Activated CD4-positive, alpha-beta memory T cell treated with anti-CD3 and anti-CD28 coated beads, Interleukin-2, amount 10 ng/mL, durations not matched to agents 7 days and 5 days (primary cell): ENCODE measurements at regions not wholly inside any gene's neighbourhood (a gene's known extent, or its start where the extent isn't known, plus 50 kb on each side); places are given as distances from the start of the nearest gene placed in this dataset.

Source experiments
- CTCF ChIA-PET: fragments of 350-600 bp; sonication (Branson Sonifier 250); formaldehyde crosslinking; loops from one replicate; lab custom pipeline; 2021; ENCODE audit warnings: antibody characterized with exemption, inconsistent platforms; lab: Charles Lee
- POLR2A ChIA-PET: fragments of 350-600 bp; sonication (Branson Sonifier 250); formaldehyde crosslinking; loops from one replicate; lab custom pipeline; 2021; ENCODE audit warnings: antibody characterized with exemption; lab: Charles Lee
- DNase-seq: peaks from one replicate; pipeline ENCODE4 v3.0.0-alpha.2; 2020
- H3K27ac Mint-ChIP-seq: one replicate; pipeline ENCODE4 v1.8.0; 2021; ENCODE audit warnings: mild to moderate bottlenecking, mixed read lengths
- H3K27me3 Mint-ChIP-seq: one replicate; pipeline ENCODE4 v1.8.0; 2021; ENCODE audit warnings: mixed read lengths
- H3K36me3 Mint-ChIP-seq: one replicate; pipeline ENCODE4 v1.8.0; 2021; ENCODE audit warnings: low read depth, mixed read lengths
- H3K4me1 Mint-ChIP-seq: one replicate; pipeline ENCODE4 v1.8.0; 2021; ENCODE audit warnings: mixed read lengths
- H3K4me3 Mint-ChIP-seq: one replicate; pipeline ENCODE4 v1.8.0; 2021; ENCODE audit warnings: mild to moderate bottlenecking, mixed read lengths
- H3K9me3 Mint-ChIP-seq: one replicate; pipeline ENCODE4 v1.8.0; 2021; ENCODE audit warnings: mixed read lengths

DNA sequence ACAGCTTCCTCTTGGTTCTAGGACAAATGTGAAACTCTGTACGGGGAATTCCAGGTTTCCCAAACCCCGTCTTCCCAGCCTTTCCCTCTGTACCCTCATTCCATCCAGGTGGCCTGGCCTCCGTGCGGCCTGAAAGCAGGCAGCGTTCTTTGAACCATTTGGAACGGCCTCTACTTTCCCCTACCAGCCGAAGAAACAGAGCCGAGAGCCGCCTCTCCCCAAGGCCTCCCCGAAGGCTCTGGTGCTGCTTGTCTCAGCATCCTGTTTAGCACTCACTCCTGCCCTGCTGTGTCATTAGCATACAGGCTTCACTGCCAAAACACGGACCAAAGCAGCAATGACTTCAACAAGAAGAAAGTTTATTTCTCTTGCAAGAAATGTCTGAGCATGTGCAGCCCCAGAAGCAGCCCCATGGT lies 137.7 kb downstream of the HSD17B3 start:
- H3K36me3 Mint-ChIP-seq: no peaks in the 10 kb centered on the region
- CTCF ChIA-PET: no interaction called here
- H3K4me3 Mint-ChIP-seq: no peak overlapping the region

GRCh38 chr9:96163712-96164111 lies 138.3 kb downstream of the HSD17B3 start:
- ChIA-PET POLR2A (interaction anchor here (1.6 kb wide), 1 partner anchor 14 kb away, joined by 5 read pairs; no protein-coding TSS in a partner anchor), CTCF (interaction anchor here (0.8 kb wide), 1 partner anchor 54 kb away, joined by 3 read pairs; no protein-coding TSS in a partner anchor)
- Mint-ChIP-seq H3K4me3 (no peak overlapping the region), H3K9me3 (no peaks in the 10 kb centered on the region), H3K4me1 (peaks cover 8% of the 10 kb centered on the region), H3K27me3 (peaks cover 17% of the 10 kb centered on the region), H3K36me3 (no peaks in the 10 kb centered on the region), H3K27ac (no peak overlapping the region)
- no peak for DNase-seq

More for the DNA sequence above, 137.7 kb downstream of the HSD17B3 start:
- peaks cover 2% of the 10 kb centered on the region for H3K4me1 Mint-ChIP-seq
- no peak for DNase-seq
- POLR2A ChIA-PET: no interaction called here
- H3K27me3 Mint-ChIP-seq: peaks cover 16% of the 10 kb centered on the region
- no peaks in the 10 kb centered on the region for H3K9me3 Mint-ChIP-seq
- no peak overlapping the region for H3K27ac Mint-ChIP-seq

DNA sequence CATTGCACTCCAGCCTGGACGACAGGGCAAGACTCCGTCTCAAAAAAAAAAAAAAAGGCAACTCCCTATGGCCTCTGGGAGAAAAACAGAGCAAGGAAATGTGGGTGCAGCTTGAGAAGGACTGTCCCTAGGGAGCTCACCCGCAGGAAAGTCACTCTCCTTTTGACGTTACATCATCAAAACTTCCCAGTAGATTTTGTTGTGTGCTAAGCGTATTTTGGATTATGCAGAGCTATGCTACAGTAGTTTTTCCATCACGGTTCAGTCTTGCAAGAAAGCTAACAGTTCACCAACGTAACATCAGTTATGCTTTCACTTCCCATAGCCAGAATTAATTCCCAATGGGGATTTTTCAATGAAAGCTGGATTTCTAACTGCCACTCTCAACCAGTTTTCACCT lies 138.8 kb downstream of the HSD17B3 start:
- no peak for DNase-seq
- H3K9me3 Mint-ChIP-seq: no peaks in the 10 kb centered on the region
- H3K27ac Mint-ChIP-seq: no peak overlapping the region
- peaks cover 11% of the 10 kb centered on the region for H3K4me1 Mint-ChIP-seq
- no peaks in the 10 kb centered on the region for H3K36me3 Mint-ChIP-seq
- CTCF ChIA-PET: interaction anchor here (0.8 kb wide), 1 partner anchor 54 kb away, joined by 3 read pairs; no protein-coding TSS in a partner anchor
- POLR2A ChIA-PET: interaction anchor here (1.6 kb wide), 1 partner anchor 13 kb away, joined by 5 read pairs; no protein-coding TSS in a partner anchor
- H3K27me3 Mint-ChIP-seq: peaks cover 16% of the 10 kb centered on the region
- H3K4me3 Mint-ChIP-seq: no peak overlapping the region

DNA sequence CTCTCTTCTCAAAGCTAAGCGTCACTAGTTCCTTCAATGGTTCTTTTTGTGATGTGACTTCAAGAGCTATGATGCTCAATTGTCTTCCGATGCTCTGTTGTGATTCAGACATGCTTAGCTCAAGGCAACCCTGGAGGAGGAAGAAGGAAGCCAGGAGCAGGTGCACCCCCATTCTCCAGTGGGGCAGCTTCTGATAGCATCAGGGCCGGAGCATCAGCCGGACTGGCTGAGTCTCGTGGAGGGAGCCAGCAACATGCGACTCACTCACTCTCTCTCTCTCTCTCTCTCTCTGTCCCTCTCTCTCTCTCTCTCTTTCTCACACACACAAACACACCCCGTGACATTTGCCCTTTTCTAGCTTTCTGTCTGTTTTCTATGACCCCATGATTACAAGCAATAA lies 140.2 kb downstream of the HSD17B3 start:
- H3K4me1 Mint-ChIP-seq: peaks cover 18% of the 10 kb centered on the region
- POLR2A ChIA-PET: no interaction called here
- no peak overlapping the region for H3K4me3 Mint-ChIP-seq
- no peak for DNase-seq
- peaks cover 20% of the 10 kb centered on the region for H3K27me3 Mint-ChIP-seq
- CTCF ChIA-PET: no interaction called here
- no peak overlapping the region for H3K27ac Mint-ChIP-seq
- no peaks in the 10 kb centered on the region for H3K9me3 Mint-ChIP-seq
- H3K36me3 Mint-ChIP-seq: no peaks in the 10 kb centered on the region

GRCh38 chr9:96160866-96161265 lies 141.1 kb downstream of the HSD17B3 start:
- CTCF ChIA-PET: no interaction called here
- DNase-seq: no peak

DNA sequence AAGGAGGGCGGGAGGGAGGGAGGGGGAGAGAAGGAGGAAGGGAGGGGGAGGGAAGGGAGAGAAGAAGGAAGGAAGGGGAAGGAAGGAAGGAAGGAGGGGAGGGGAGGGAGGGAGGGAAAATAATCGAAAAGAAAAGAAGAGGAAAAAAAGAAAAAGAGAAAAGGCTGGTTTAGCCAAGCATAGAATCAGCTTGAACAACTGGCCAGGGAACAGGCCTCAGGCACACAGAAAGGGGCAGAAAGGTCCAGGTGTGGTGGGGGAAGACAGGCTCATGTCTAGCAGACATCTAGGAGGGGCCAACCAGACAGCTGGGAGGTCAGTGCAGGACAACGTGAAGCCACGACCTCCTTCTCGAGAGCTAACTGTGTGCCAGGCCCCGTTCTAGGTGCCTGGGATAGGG lies 141.8 kb downstream of the HSD17B3 start:
- Mint-ChIP-seq H3K4me1 (peaks cover 23% of the 10 kb centered on the region), H3K4me3 (no peak overlapping the region), H3K36me3 (no peaks in the 10 kb centered on the region), H3K27me3 (peaks cover 20% of the 10 kb centered on the region), H3K9me3 (no peaks in the 10 kb centered on the region), H3K27ac (no peak overlapping the region)
- no peak for DNase-seq
- POLR2A ChIA-PET: interaction anchor here (1.8 kb wide), 1 partner anchor 10 kb away, joined by 5 read pairs; no protein-coding TSS in a partner anchor
- CTCF ChIA-PET: interaction anchor here (1.9 kb wide), 1 partner anchor 10 kb away, joined by 7 read pairs; no protein-coding TSS in a partner anchor

More at GRCh38 chr9:96160866-96161265, 141.1 kb downstream of the HSD17B3 start:
- H3K9me3 Mint-ChIP-seq: no peaks in the 10 kb centered on the region
- no peak overlapping the region for H3K27ac Mint-ChIP-seq
- peaks cover 20% of the 10 kb centered on the region for H3K27me3 Mint-ChIP-seq
- POLR2A ChIA-PET: no interaction called here
- H3K36me3 Mint-ChIP-seq: no peaks in the 10 kb centered on the region
- H3K4me1 Mint-ChIP-seq: peaks cover 23% of the 10 kb centered on the region
- no peak overlapping the region for H3K4me3 Mint-ChIP-seq

- no peak overlapping the region for H3K27ac Mint-ChIP-seq
- no peak for DNase-seq
- CTCF ChIA-PET: interaction anchor here (1.9 kb wide), 1 partner anchor 10 kb away, joined by 7 read pairs; no protein-coding TSS in a partner anchor
- H3K27me3 Mint-ChIP-seq: peaks cover 20% of the 10 kb centered on the region
- peaks cover 23% of the 10 kb centered on the region for H3K4me1 Mint-ChIP-seq
- no peaks in the 10 kb centered on the region for H3K36me3 Mint-ChIP-seq
- POLR2A ChIA-PET: interaction anchor here (1.0 to 1.8 kb wide), 2 partner anchors 9 to 284 kb away, joined by 3 to 5 read pairs; partner anchors contain the start of gene ERCC6L2
- H3K9me3 Mint-ChIP-seq: no peaks in the 10 kb centered on the region
- H3K4me3 Mint-ChIP-seq: no peak overlapping the region
These were observed 142.4 kb downstream of the HSD17B3 start for GRCh38 chr9:96159596-96159995.

DNA sequence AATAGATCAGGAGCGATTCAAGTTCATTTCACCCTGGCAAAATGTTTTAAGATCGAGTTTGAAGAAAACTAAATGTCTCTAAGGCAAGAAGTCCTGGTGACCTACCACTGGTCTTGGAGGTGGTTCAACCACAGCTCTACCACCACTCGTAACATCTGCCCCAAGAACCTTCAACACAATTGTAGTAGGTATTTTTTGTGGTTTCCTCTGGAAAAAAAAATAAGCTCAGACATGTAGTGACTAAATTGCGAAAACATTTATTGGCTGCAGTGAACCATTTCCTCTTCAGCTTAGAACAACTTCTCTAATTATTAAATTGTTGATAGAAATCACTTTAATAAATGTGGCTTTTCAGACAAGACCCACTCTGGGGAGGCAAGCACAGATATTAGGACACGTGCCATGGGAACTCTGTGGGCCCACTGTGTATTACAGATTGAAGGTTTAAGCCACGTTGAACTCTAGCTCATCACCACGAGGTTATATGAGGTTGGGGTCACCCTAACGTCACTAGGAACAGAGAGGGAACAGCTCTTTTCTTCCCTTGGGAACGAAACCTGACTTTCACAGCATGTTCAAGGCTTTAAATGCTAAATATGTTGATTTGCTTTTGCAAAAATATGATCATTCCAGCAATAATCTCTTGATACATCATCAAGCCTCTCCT lies 142.9 kb downstream of the HSD17B3 start:
- ChIA-PET POLR2A (interaction anchor here (1.0 to 1.8 kb wide), 2 partner anchors 8 to 284 kb away, joined by 3 to 5 read pairs; partner anchors contain the start of gene ERCC6L2), CTCF (interaction anchor here (1.9 kb wide), 1 partner anchor 9 kb away, joined by 7 read pairs; no protein-coding TSS in a partner anchor)
- H3K9me3 Mint-ChIP-seq: no peaks in the 10 kb centered on the region
- H3K27ac Mint-ChIP-seq: no peak overlapping the region
- no peak overlapping the region for H3K4me3 Mint-ChIP-seq
- peaks cover 23% of the 10 kb centered on the region for H3K4me1 Mint-ChIP-seq
- H3K36me3 Mint-ChIP-seq: no peaks in the 10 kb centered on the region
- peaks cover 20% of the 10 kb centered on the region for H3K27me3 Mint-ChIP-seq
- no peak for DNase-seq

GRCh38 chr9:96158147-96158546 lies 143.8 kb downstream of the HSD17B3 start:
- no peaks in the 10 kb centered on the region for H3K9me3 Mint-ChIP-seq
- no peak overlapping the region for H3K4me3 Mint-ChIP-seq
- ChIA-PET POLR2A (no interaction called here), CTCF (interaction anchor here (1.9 kb wide), 1 partner anchor 8 kb away, joined by 7 read pairs; no protein-coding TSS in a partner anchor)
- peaks cover 23% of the 10 kb centered on the region for H3K4me1 Mint-ChIP-seq
- no peaks in the 10 kb centered on the region for H3K36me3 Mint-ChIP-seq
- peaks cover 18% of the 10 kb centered on the region for H3K27me3 Mint-ChIP-seq
- no peak for DNase-seq
- no peak overlapping the region for H3K27ac Mint-ChIP-seq

DNA sequence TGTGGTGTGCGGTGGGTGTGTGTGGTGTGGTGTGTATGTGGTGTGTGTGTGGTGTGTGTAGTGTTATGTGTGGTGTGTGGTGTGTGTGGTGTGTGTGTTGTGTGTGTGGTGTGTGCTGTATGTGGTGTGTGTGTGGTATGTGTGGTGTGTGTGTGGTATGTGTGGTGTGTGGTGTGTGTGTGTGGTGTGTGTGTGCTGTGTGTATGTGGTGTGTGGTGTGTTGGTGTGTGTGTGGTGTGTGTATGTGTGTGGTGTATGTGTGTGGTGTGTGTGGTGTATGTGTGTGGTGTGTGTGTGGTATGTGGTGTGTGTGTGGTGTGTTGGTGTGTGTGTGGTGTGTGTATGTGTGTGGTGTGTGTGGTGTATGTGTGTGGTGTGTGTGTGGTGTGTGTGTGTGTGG lies 144.3 kb downstream of the HSD17B3 start:
- CTCF ChIA-PET: no interaction called here
- DNase-seq: no peak
- POLR2A ChIA-PET: no interaction called here
- Mint-ChIP-seq H3K9me3 (no peaks in the 10 kb centered on the region), H3K27ac (no peak overlapping the region), H3K4me3 (no peak overlapping the region), H3K36me3 (no peaks in the 10 kb centered on the region), H3K4me1 (peaks cover 23% of the 10 kb centered on the region), H3K27me3 (peaks cover 18% of the 10 kb centered on the region)

- H3K4me1 Mint-ChIP-seq: peaks cover 26% of the 10 kb centered on the region
- no peak for DNase-seq
- no peak overlapping the region for H3K27ac Mint-ChIP-seq
- POLR2A ChIA-PET: interaction anchor here (0.7 kb wide), 1 partner anchor 18 kb away, joined by 3 read pairs; no protein-coding TSS in a partner anchor
- peaks cover 11% of the 10 kb centered on the region for H3K27me3 Mint-ChIP-seq
- CTCF ChIA-PET: no interaction called here
- no peak overlapping the region for H3K4me3 Mint-ChIP-seq
- no peaks in the 10 kb centered on the region for H3K36me3 Mint-ChIP-seq
- no peaks in the 10 kb centered on the region for H3K9me3 Mint-ChIP-seq
These were observed 145.6 kb downstream of the HSD17B3 start for GRCh38 chr9:96156171-96156974.

GRCh38 chr9:96154081-96154480 lies 147.9 kb downstream of the HSD17B3 start:
- no peaks in the 10 kb centered on the region for H3K9me3 Mint-ChIP-seq
- H3K36me3 Mint-ChIP-seq: no peaks in the 10 kb centered on the region
- ChIA-PET CTCF (no interaction called here), POLR2A (no interaction called here)
- no peak overlapping the region for H3K27ac Mint-ChIP-seq
- peaks cover 9% of the 10 kb centered on the region for H3K27me3 Mint-ChIP-seq
- DNase-seq: no peak
- H3K4me1 Mint-ChIP-seq: peaks cover 44% of the 10 kb centered on the region
- H3K4me3 Mint-ChIP-seq: no peak overlapping the region

DNA sequence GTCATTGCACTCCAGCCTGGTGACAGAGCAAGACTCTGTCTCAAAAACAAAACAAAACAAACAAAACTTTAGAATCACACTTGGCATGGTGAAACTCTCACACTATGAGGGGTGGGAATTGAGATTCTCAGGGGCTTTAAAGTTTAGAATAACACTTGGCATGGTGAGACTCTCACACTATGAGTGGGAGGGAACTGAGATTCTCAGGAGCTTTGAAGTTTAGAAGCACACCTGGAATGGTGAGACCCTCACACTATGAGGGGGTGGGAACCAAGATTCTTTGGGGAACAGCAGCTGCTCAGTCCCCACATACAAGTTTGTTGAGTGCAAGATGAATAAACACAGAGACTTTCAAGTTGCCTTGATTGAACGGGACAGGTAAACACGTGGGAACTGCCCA lies 149.4 kb downstream of the HSD17B3 start:
- H3K36me3 Mint-ChIP-seq: no peaks in the 10 kb centered on the region
- no peak for DNase-seq
- peaks cover 12% of the 10 kb centered on the region for H3K27me3 Mint-ChIP-seq
- ChIA-PET POLR2A (no interaction called here), CTCF (no interaction called here)
- no peak overlapping the region for H3K27ac Mint-ChIP-seq
- H3K4me3 Mint-ChIP-seq: no peak overlapping the region
- peaks cover 40% of the 10 kb centered on the region for H3K4me1 Mint-ChIP-seq
- H3K9me3 Mint-ChIP-seq: no peaks in the 10 kb centered on the region
